Prostate gland (tissue), 2 donors: ENCODE measurements at regions not wholly inside any gene's neighbourhood (a gene's known extent, or its start where the extent isn't known, plus 50 kb on each side); places are given as distances from the start of the nearest gene placed in this dataset.

Experiments
- DNase-seq: peaks from one replicate; pipeline ENCODE4 v3.0.0-alpha.2; 2019; ENCODE audit warnings: low spot score
- H3K27ac ChIP-seq, 2 donors: fragments of 200-600 bp; sonication (generic); 2 replicates each; pipeline ENCODE4 v1.5.1; 2017 to 2019
- H3K27me3 ChIP-seq: fragments of 200-600 bp; sonication (generic); replicated peaks from 2 replicates; pipeline ENCODE4 v1.5.1; 2019; ENCODE audit not compliant: insufficient read depth
- H3K36me3 ChIP-seq, 2 donors: fragments of 200-600 bp; sonication (generic); 1 replicate in 1 of 2; 2 replicates in 1 of 2; pipeline versions ENCODE4 v1.5.1 to v1.8.1; 2017 to 2019
- H3K4me1 ChIP-seq: fragments of 200-600 bp; sonication (generic); replicated peaks from 2 replicates; pipeline ENCODE4 v1.5.1; 2019
- H3K4me3 ChIP-seq, 2 donors: fragments of 200-600 bp; sonication (generic); 2 replicates each; pipeline ENCODE4 v1.5.1; 2017 to 2019
- H3K9me3 ChIP-seq: fragments of 200-600 bp; sonication (generic); 2 replicates; pipeline ENCODE4 v1.5.1; 2017
- CTCF ChIP-seq, 4 experiments: fragments of 200-600 bp in 2 of 4; fragments of 450-650 bp in 2 of 4; sonication (generic) in 2 of 4; IDR thresholded peaks; 1 replicate in 3 of 4; 2 replicates in 1 of 4; pipeline ENCODE4 v1.5.1; 2016 to 2019; ENCODE audit warnings: antibody characterized with exemption in 4 of 4, mild to moderate bottlenecking in 2 of 4, moderate library complexity in 2 of 4
- POLR2A ChIP-seq: fragments of 450-650 bp; IDR thresholded peaks from one replicate; pipeline ENCODE4 v1.6.1; 2016; ENCODE audit warnings: antibody characterized with exemption, mild to moderate bottlenecking
- POLR2AphosphoS5 ChIP-seq: sonication (generic); formaldehyde crosslinking; IDR thresholded peaks from one replicate; pipeline ENCODE4 v1.6.1; 2017; ENCODE audit warnings: antibody characterized with exemption
- WGBS: methylation state at CpG from one replicate; pipeline ENCODE4 v1.1.5; 2018; 5-methylcytosine and 5-hydroxymethylcytosine counted together
- intact Hi-C: fragments of 100-400 bp; cut with DNase I; formaldehyde crosslinking; loops from one replicate; pipeline ENCODE4 v1.14.2; 2022

- Histone ChIP-seq H3K9me3 (no peaks in the 10 kb centered on the region), H3K27ac (no peak overlapping the region), H3K36me3 (no peaks in the 10 kb centered on the region), H3K27me3 (no peaks in the 10 kb centered on the region), H3K4me3 (no peak overlapping the region), H3K4me1 (no peaks in the 10 kb centered on the region)
- no peak for DNase-seq
- TF ChIP-seq CTCF (IDR thresholded peaks at IDR 0.05): no peak
- TF ChIP-seq POLR2AphosphoS5: no peak
- TF ChIP-seq POLR2A: no peak
- intact Hi-C loops: no loop called here
- 78% methylated on average over 9 of the region's 9 CpGs for whole genome bisulfite sequencing
Measured at GRCh38 chr6:146876271-146877151, 277.7 kb downstream of the ADGB start.

- Histone ChIP-seq H3K36me3 (no peaks in the 10 kb centered on the region), H3K4me1 (no peaks in the 10 kb centered on the region), H3K27ac (no peak overlapping the region), H3K9me3 (no peaks in the 10 kb centered on the region), H3K27me3 (no peaks in the 10 kb centered on the region), H3K4me3 (no peak overlapping the region)
- WGBS: 85% methylated on average over 1 of the region's 1 CpG
- TF ChIP-seq CTCF (IDR thresholded peaks at IDR 0.05): no peak
- no peak for TF ChIP-seq POLR2A
- TF ChIP-seq POLR2AphosphoS5: no peak
- intact Hi-C loops: no loop called here
- no peak for DNase-seq
Measured at GRCh38 chr6:146878168-146878951, 279.6 kb downstream of the ADGB start.

GRCh38 chr6:146878952-146879340, 280.2 kb downstream of the ADGB start:
- Histone ChIP-seq H3K4me1 (no peaks in the 10 kb centered on the region), H3K4me3 (no peak overlapping the region), H3K27me3 (no peaks in the 10 kb centered on the region), H3K27ac (no peak overlapping the region), H3K9me3 (no peaks in the 10 kb centered on the region), H3K36me3 (no peaks in the 10 kb centered on the region)
- 85% methylated on average over 2 of the region's 2 CpGs for WGBS
- intact Hi-C loops: no loop called here
- no peak for DNase-seq
- no peak for TF ChIP-seq CTCF (IDR thresholded peaks at IDR 0.05)
- TF ChIP-seq POLR2AphosphoS5: no peak
- no peak for TF ChIP-seq POLR2A

DNA sequence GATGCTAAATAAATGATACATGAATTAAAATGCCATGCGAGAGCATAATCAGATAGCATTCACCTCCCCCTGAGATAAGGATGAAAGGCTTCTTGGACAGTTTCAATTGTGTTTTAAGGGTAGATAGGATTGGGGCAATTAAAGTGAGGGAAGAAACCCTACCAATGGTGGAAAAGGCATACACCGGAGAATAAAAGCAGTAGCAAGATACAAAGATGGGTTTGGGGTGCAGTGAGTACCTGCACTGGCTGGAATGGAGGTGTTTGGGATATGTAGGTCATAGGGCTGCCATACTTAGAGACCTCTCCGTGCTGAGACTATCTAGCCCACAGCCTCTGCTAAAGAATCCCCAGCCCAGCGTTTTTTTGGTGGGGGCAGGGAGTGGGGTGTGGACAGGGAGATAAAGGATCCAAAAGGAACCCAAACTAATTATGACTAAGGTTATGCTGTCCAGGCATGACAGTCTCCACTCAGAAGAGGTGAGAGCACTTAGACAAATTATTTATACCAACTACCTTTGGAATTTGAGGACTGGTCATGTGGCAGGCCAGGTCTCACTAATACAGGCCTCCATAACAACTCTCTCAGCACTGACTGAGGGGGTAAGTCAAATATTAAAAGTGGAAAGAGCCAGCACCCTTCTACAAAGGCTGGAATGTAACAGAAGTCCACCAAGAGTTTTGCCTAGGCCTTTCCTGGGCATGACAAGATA, 280.8 kb downstream of the ADGB start:
- no peaks in the 10 kb centered on the region for H3K4me1 ChIP-seq
- H3K27me3 ChIP-seq: no peaks in the 10 kb centered on the region
- H3K9me3 ChIP-seq: no peaks in the 10 kb centered on the region
- no peak for DNase-seq
- WGBS: 70% methylated on average over 4 of the region's 4 CpGs
- H3K27ac ChIP-seq: no peak overlapping the region
- no peaks in the 10 kb centered on the region for H3K36me3 ChIP-seq
- H3K4me3 ChIP-seq: no peak overlapping the region
- TF ChIP-seq POLR2AphosphoS5 (no peak), POLR2A (no peak), CTCF (IDR thresholded peaks at IDR 0.05) (no peak)
- intact Hi-C loops: no loop called here
